ENCODE measurements at regions not wholly inside any gene's neighbourhood (a gene's known extent, or its start where the extent isn't known, plus 50 kb on each side); places are given as distances from the start of the nearest gene placed in this dataset.

DNA sequence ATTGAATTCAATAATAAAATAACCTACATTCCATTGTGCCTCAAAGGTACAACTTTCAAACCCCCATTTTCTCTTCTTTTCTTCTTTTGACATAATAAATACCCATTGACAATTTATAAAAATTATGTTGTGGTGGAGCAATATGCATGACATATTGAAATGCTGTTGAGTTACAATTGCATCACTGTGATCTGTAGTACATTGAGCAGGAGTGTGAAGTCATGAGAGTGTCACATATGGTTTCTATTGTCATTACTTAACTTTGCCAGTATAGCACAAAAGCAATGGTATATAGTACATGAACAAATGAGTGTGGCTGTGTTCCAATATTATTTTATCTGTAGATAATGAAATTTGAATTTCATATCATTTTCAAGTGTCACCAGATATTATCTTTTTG is 441.3 kb downstream of the GJA1 start:
- TF ChIP-seq EP300 (IDR thresholded peaks at IDR 0.05; ENCODE audit: borderline replicate concordance), result no peak
- no peak for TF ChIP-seq CREB1 (IDR thresholded peaks at IDR 0.05; ENCODE audit: low read depth)
- TF ChIP-seq, protein P1, sequence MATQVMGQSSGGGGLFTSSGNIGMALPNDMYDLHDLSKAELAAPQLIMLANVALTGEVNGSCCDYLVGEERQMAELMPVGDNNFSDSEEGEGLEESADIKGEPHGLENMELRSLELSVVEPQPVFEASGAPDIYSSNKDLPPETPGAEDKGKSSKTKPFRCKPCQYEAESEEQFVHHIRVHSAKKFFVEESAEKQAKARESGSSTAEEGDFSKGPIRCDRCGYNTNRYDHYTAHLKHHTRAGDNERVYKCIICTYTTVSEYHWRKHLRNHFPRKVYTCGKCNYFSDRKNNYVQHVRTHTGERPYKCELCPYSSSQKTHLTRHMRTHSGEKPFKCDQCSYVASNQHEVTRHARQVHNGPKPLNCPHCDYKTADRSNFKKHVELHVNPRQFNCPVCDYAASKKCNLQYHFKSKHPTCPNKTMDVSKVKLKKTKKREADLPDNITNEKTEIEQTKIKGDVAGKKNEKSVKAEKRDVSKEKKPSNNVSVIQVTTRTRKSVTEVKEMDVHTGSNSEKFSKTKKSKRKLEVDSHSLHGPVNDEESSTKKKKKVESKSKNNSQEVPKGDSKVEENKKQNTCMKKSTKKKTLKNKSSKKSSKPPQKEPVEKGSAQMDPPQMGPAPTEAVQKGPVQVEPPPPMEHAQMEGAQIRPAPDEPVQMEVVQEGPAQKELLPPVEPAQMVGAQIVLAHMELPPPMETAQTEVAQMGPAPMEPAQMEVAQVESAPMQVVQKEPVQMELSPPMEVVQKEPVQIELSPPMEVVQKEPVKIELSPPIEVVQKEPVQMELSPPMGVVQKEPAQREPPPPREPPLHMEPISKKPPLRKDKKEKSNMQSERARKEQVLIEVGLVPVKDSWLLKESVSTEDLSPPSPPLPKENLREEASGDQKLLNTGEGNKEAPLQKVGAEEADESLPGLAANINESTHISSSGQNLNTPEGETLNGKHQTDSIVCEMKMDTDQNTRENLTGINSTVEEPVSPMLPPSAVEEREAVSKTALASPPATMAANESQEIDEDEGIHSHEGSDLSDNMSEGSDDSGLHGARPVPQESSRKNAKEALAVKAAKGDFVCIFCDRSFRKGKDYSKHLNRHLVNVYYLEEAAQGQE (IDR thresholded peaks at IDR 0.05; ENCODE audit: low read depth), result no peak
- no peak for TF ChIP-seq RAD21 (IDR thresholded peaks at IDR 0.05; ENCODE audit: low read depth)
- TF ChIP-seq, protein P2, sequence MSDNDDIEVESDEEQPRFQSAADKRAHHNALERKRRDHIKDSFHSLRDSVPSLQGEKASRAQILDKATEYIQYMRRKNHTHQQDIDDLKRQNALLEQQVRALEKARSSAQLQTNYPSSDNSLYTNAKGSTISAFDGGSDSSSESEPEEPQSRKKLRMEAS (IDR thresholded peaks at IDR 0.05), result no peak
- TF ChIP-seq YY1 (IDR thresholded peaks at IDR 0.05; ENCODE audit: low read depth), result no peak
- TF ChIP-seq TCF12 (IDR thresholded peaks at IDR 0.05; ENCODE audit: low read depth), result no peak
- TF ChIP-seq EGR1 (IDR thresholded peaks at IDR 0.05), result no peak
- TF ChIP-seq CEBPB (IDR thresholded peaks at IDR 0.05), result no peak
- TF ChIP-seq, protein P3, sequence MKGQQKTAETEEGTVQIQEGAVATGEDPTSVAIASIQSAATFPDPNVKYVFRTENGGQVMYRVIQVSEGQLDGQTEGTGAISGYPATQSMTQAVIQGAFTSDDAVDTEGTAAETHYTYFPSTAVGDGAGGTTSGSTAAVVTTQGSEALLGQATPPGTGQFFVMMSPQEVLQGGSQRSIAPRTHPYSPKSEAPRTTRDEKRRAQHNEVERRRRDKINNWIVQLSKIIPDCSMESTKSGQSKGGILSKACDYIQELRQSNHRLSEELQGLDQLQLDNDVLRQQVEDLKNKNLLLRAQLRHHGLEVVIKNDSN (IDR thresholded peaks at IDR 0.05), result no peak
- no peak for TF ChIP-seq FOXM1 (IDR thresholded peaks at IDR 0.05; ENCODE audit: borderline replicate concordance, low read depth)

Data from Ishikawa (cell line).